ENCODE measurements at regions not wholly inside any gene's neighbourhood (a gene's known extent, or its start where the extent isn't known, plus 50 kb on each side); places are given as distances from the start of the nearest gene placed in this dataset.

GRCh38 chr15:66945842-66946241, 119.6 kb upstream of the SMAD3 start:
- DNase-seq (ENCODE audit: low read depth), result no peak

GRCh38 chr15:66946578-66947164, 118.7 kb upstream of the SMAD3 start:
- DNase-seq (ENCODE audit: low read depth), result peak; percentile 55

- no peak for DNase-seq (ENCODE audit: low read depth)
Measured at GRCh38 chr15:66947471-66947870, 117.9 kb upstream of the SMAD3 start.

GRCh38 chr15:66948294-66948693, 117.1 kb upstream of the SMAD3 start:
- DNase-seq (ENCODE audit: low read depth), result peak; percentile 41

GRCh38 chr15:66950114-66950513, 115.3 kb upstream of the SMAD3 start:
- no peak for DNase-seq (ENCODE audit: low read depth)

- peak; percentile 76 for DNase-seq (ENCODE audit: low read depth)
Measured at GRCh38 chr15:66951531-66952320, 113.7 kb upstream of the SMAD3 start.

- peak; percentile 38 for DNase-seq (ENCODE audit: low read depth)
Measured at GRCh38 chr15:66952756-66953522, 112.5 kb upstream of the SMAD3 start.

GRCh38 chr15:66953523-66954229, 111.7 kb upstream of the SMAD3 start:
- no peak for DNase-seq (ENCODE audit: low read depth)

- DNase-seq (ENCODE audit: low read depth), result no peak
Measured at GRCh38 chr15:66954601-66955000, 110.8 kb upstream of the SMAD3 start.

- DNase-seq (ENCODE audit: low read depth), result peak; percentile 32
Measured at GRCh38 chr15:66955001-66955516, 110.3 kb upstream of the SMAD3 start.

- DNase-seq (ENCODE audit: low read depth), result peak; percentile 94
Measured at GRCh38 chr15:66955871-66956585, 109.4 kb upstream of the SMAD3 start.

- no peak for DNase-seq (ENCODE audit: low read depth)
Measured at GRCh38 chr15:66956672-66957430, 108.6 kb upstream of the SMAD3 start.

GRCh38 chr15:66957431-66957720, 108.0 kb upstream of the SMAD3 start:
- DNase-seq (ENCODE audit: low read depth), result no peak

GRCh38 chr15:66959066-66959465, 106.3 kb upstream of the SMAD3 start:
- DNase-seq (ENCODE audit: low read depth), result no peak

GRCh38 chr15:66959875-66960274, 105.5 kb upstream of the SMAD3 start:
- DNase-seq (ENCODE audit: low read depth), result no peak

GRCh38 chr15:66960519-66960918, 104.9 kb upstream of the SMAD3 start:
- no peak for DNase-seq (ENCODE audit: low read depth)

GRCh38 chr15:66961407-66961884, 104.0 kb upstream of the SMAD3 start:
- peak; percentile 24 for DNase-seq (ENCODE audit: low read depth)

- no peak for DNase-seq (ENCODE audit: low read depth)
Measured at GRCh38 chr15:66961901-66962300, 103.5 kb upstream of the SMAD3 start.

GRCh38 chr15:66962522-66962921, 102.9 kb upstream of the SMAD3 start:
- no peak for DNase-seq (ENCODE audit: low read depth)

- no peak for DNase-seq (ENCODE audit: low read depth)
Measured at GRCh38 chr15:66963084-66963483, 102.3 kb upstream of the SMAD3 start.

GRCh38 chr15:66963710-66964109, 101.7 kb upstream of the SMAD3 start:
- no peak for DNase-seq (ENCODE audit: low read depth)

Measured in renal cortical epithelial cell (primary cell).